ENCODE measurements at regions not wholly inside any gene's neighbourhood (a gene's known extent, or its start where the extent isn't known, plus 50 kb on each side); places are given as distances from the start of the nearest gene placed in this dataset.

GRCh38 chr6:81216668-81217067 is 535.8 kb downstream of the TENT5A start:
- no peak overlapping the region for H3K4me3 ChIP-seq
- no peaks in the 10 kb centered on the region for H3K9me3 ChIP-seq
- TF ChIP-seq CTCF (IDR thresholded peaks at IDR 0.05): no peak
- TF ChIP-seq POLR2AphosphoS5 (IDR thresholded peaks at IDR 0.05): no peak
- TF ChIP-seq POLR2A (IDR thresholded peaks at IDR 0.05): no peak
- H3K27me3 ChIP-seq (replicated peaks; ENCODE audit: insufficient read depth): no peaks in the 10 kb centered on the region
- intact Hi-C loops (cut with DNase I): no loop called here
- H3K27ac ChIP-seq: no peak overlapping the region
- no peaks in the 10 kb centered on the region for H3K4me1 ChIP-seq (replicated peaks)
- 81% methylated on average over 3 of the region's 3 CpGs for WGBS
- no peak for DNase-seq (ENCODE audit: low spot score)
- H3K36me3 ChIP-seq: no peaks in the 10 kb centered on the region

- WGBS: 85% methylated on average over 5 of the region's 7 CpGs
- Histone ChIP-seq H3K4me3 (no peak overlapping the region), H3K36me3 (no peaks in the 10 kb centered on the region), H3K9me3 (no peaks in the 10 kb centered on the region), H3K27ac (no peak overlapping the region), H3K4me1 (replicated peaks) (no peaks in the 10 kb centered on the region), H3K27me3 (replicated peaks; ENCODE audit: insufficient read depth) (no peaks in the 10 kb centered on the region)
- intact Hi-C loops (cut with DNase I): no loop called here
- no peak for DNase-seq (ENCODE audit: low spot score)
- no peak for TF ChIP-seq CTCF (IDR thresholded peaks at IDR 0.05)
- no peak for TF ChIP-seq POLR2A (IDR thresholded peaks at IDR 0.05)
- no peak for TF ChIP-seq POLR2AphosphoS5 (IDR thresholded peaks at IDR 0.05)
Observed at GRCh38 chr6:81215092-81215432, 537.4 kb downstream of the TENT5A start.

GRCh38 chr6:81214414-81215091 is 537.9 kb downstream of the TENT5A start:
- H3K36me3 ChIP-seq: no peaks in the 10 kb centered on the region
- H3K4me1 ChIP-seq (replicated peaks): no peaks in the 10 kb centered on the region
- H3K4me3 ChIP-seq: no peak overlapping the region
- no peak for TF ChIP-seq POLR2A (IDR thresholded peaks at IDR 0.05)
- TF ChIP-seq CTCF (IDR thresholded peaks at IDR 0.05): no peak
- TF ChIP-seq POLR2AphosphoS5 (IDR thresholded peaks at IDR 0.05): no peak
- WGBS: 92% methylated on average over 15 of the region's 15 CpGs
- H3K9me3 ChIP-seq: no peaks in the 10 kb centered on the region
- no peak for DNase-seq (ENCODE audit: low spot score)
- H3K27me3 ChIP-seq (replicated peaks; ENCODE audit: insufficient read depth): no peaks in the 10 kb centered on the region
- intact Hi-C loops (cut with DNase I): no loop called here
- H3K27ac ChIP-seq: no peak overlapping the region

GRCh38 chr6:81204731-81205130 is 547.8 kb downstream of the TENT5A start:
- intact Hi-C loops (cut with DNase I): no loop called here
- H3K27me3 ChIP-seq (replicated peaks; ENCODE audit: insufficient read depth): no peaks in the 10 kb centered on the region
- H3K27ac ChIP-seq: no peak overlapping the region
- TF ChIP-seq POLR2AphosphoS5 (IDR thresholded peaks at IDR 0.05): no peak
- no peak for TF ChIP-seq POLR2A (IDR thresholded peaks at IDR 0.05)
- TF ChIP-seq CTCF (IDR thresholded peaks at IDR 0.05): no peak
- H3K4me1 ChIP-seq (replicated peaks): no peaks in the 10 kb centered on the region
- no peak for DNase-seq (ENCODE audit: low spot score)
- H3K4me3 ChIP-seq: no peak overlapping the region
- H3K36me3 ChIP-seq: no peaks in the 10 kb centered on the region
- 78% methylated on average over 1 of the region's 1 CpG for WGBS
- no peaks in the 10 kb centered on the region for H3K9me3 ChIP-seq

- no peak for DNase-seq (ENCODE audit: low spot score)
- Histone ChIP-seq H3K36me3 (no peaks in the 10 kb centered on the region), H3K4me1 (replicated peaks) (no peaks in the 10 kb centered on the region), H3K27ac (no peak overlapping the region), H3K27me3 (replicated peaks; ENCODE audit: insufficient read depth) (no peaks in the 10 kb centered on the region), H3K4me3 (no peak overlapping the region), H3K9me3 (no peaks in the 10 kb centered on the region)
- intact Hi-C loops (cut with DNase I): no loop called here
- TF ChIP-seq CTCF (IDR thresholded peaks at IDR 0.05): no peak
- no peak for TF ChIP-seq POLR2AphosphoS5 (IDR thresholded peaks at IDR 0.05)
- no peak for TF ChIP-seq POLR2A (IDR thresholded peaks at IDR 0.05)
- 67% methylated on average over 2 of the region's 2 CpGs for WGBS
Observed at GRCh38 chr6:81194374-81194773, 558.1 kb downstream of the TENT5A start.

Data from prostate gland (tissue), 2 donors.